MCF 10A (cell line): ENCODE measurements at regions not wholly inside any gene's neighbourhood (a gene's known extent, or its start where the extent isn't known, plus 50 kb on each side); places are given as distances from the start of the nearest gene placed in this dataset.

ENCODE experiments used
- BruUV-seq: library from RNA; stranded (reverse); fragments of 400-500 nt; replicated peaks from 2 replicates; lab custom pipeline; 2021; lab: Mats Ljungman, UMichigan
- CTCF ChIA-PET: fragments of 300-600 bp; sonication (Branson Sonifier 250); formaldehyde crosslinking; extraction: SDS; loops from one replicate; lab custom pipeline; 2021; ENCODE audit warnings: antibody characterized with exemption, inconsistent platforms; lab: Yijun Ruan, JAX
- POLR2A ChIA-PET: fragments of 300-600, 350-650 bp; sonication (Branson Sonifier 250); formaldehyde crosslinking; extraction: SDS; loops from one replicate; lab custom pipeline; 2020; ENCODE audit warnings: antibody characterized with exemption, inconsistent platforms; lab: Yijun Ruan, JAX
- DNase-seq: peaks from one replicate; pipeline ENCODE4 v3.0.0-alpha.2; 2018; ENCODE audit not compliant: unreplicated experiment
- H3K27ac Mint-ChIP-seq: one replicate; pipeline ENCODE4 v1.8.0; 2022; ENCODE audit warnings: mild to moderate bottlenecking, low read depth, mixed read lengths; ENCODE audit not compliant: unreplicated experiment
- H3K27me3 Mint-ChIP-seq: one replicate; pipeline ENCODE4 v1.8.0; 2022; ENCODE audit warnings: mixed read lengths; ENCODE audit not compliant: insufficient read depth, unreplicated experiment
- H3K36me3 Mint-ChIP-seq: one replicate; pipeline ENCODE4 v1.8.0; 2022; ENCODE audit warnings: mild to moderate bottlenecking, moderate library complexity, mixed read lengths; ENCODE audit not compliant: insufficient read depth, unreplicated experiment
- H3K4me1 Mint-ChIP-seq: one replicate; pipeline ENCODE4 v1.8.0; 2022; ENCODE audit warnings: mixed read lengths; ENCODE audit not compliant: insufficient read depth, unreplicated experiment
- H3K4me3 Mint-ChIP-seq: one replicate; pipeline ENCODE4 v1.8.0; 2022; ENCODE audit warnings: mild to moderate bottlenecking, moderate library complexity, mixed read lengths; ENCODE audit not compliant: unreplicated experiment
- H3K9me3 Mint-ChIP-seq: one replicate; pipeline ENCODE4 v1.8.0; 2022; ENCODE audit warnings: mixed read lengths; ENCODE audit not compliant: unreplicated experiment
- intact Hi-C: fragments of 100-400 bp; cut with micrococcal nuclease; formaldehyde crosslinking; loops from 2 replicates; pipeline ENCODE4 v1.14.1; 2022
- TF ChIP-seq, protein P1 (sequence below): fragments of 200-600 bp; IDR thresholded peaks from one replicate; pipeline ENCODE4 v1.8.0; 2022; ENCODE audit warnings: antibody characterized with exemption, mild to moderate bottlenecking; ENCODE audit not compliant: unreplicated experiment

DNA sequence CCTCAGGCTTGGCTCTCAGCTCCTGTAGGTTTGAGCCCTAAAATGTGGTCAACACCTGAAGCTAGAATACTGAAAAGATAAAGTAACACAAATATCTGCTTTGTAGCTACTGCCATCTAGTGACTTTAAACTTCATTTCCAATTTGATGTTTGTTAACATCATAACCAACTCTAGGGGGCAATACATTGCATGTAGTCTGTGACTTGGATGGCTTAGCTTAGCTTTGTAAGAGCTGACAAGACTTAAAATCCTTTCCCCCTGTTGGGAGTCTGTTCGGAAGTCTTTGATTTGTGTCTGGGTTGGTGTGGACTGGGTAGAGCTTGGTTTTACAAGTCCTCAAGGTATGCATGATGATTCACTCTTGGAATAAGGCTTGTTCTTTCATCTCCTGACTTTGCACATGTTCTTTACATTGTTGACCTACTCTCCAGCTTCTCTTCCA, 51.7 kb downstream of the SCN11A start:
- POLR2A ChIA-PET, result interaction anchor here (1.5 kb wide), 1 partner anchor 478 kb away, joined by 5 read pairs; no protein-coding TSS in a partner anchor
- no TSS peak for BruUV-seq
- no peak overlapping the region for H3K4me3 Mint-ChIP-seq
- CTCF ChIA-PET, result interaction anchor here (0.6 to 8.9 kb wide), 59 partner anchors 9 to 1721 kb away, joined by 3 to 170 read pairs (median 4); partner anchors contain the start of gene EXOG
- peak; percentile 55 for DNase-seq
- H3K9me3 Mint-ChIP-seq, result no peaks in the 10 kb centered on the region
- H3K27me3 Mint-ChIP-seq, result peaks cover 48% of the 10 kb centered on the region
- TF ChIP-seq, protein P1, sequence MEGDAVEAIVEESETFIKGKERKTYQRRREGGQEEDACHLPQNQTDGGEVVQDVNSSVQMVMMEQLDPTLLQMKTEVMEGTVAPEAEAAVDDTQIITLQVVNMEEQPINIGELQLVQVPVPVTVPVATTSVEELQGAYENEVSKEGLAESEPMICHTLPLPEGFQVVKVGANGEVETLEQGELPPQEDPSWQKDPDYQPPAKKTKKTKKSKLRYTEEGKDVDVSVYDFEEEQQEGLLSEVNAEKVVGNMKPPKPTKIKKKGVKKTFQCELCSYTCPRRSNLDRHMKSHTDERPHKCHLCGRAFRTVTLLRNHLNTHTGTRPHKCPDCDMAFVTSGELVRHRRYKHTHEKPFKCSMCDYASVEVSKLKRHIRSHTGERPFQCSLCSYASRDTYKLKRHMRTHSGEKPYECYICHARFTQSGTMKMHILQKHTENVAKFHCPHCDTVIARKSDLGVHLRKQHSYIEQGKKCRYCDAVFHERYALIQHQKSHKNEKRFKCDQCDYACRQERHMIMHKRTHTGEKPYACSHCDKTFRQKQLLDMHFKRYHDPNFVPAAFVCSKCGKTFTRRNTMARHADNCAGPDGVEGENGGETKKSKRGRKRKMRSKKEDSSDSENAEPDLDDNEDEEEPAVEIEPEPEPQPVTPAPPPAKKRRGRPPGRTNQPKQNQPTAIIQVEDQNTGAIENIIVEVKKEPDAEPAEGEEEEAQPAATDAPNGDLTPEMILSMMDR, result peak; percentile 78
- no peak overlapping the region for H3K27ac Mint-ChIP-seq
- no peaks in the 10 kb centered on the region for H3K36me3 Mint-ChIP-seq
- intact Hi-C loops, result loop anchor here (1.0 to 10.0 kb wide), 5 partner anchors 31 to 479 kb away; no protein-coding TSS in a partner anchor
- peaks cover 6% of the 10 kb centered on the region for H3K4me1 Mint-ChIP-seq

DNA sequence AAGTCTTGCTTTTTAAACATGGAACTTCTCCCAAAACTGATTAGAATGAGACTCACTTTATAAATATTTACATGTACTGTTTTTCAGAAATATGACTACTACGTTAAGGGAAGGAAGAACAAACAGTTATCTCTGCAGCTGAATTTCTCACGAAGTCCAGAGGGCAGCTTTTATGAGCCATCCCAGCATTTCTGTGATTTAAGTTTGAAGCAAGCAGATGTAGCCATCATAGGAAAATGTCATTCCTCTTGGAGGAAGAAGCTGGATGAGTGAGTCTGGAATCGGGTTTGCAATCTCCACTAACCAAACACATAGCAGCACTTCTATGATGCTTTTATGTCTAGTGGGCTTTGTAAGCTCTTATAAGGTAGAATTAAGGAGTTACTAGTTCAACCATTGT, 53.7 kb downstream of the SCN11A start:
- intact Hi-C loops, result no loop called here
- TF ChIP-seq, protein P1, result no peak
- Mint-ChIP-seq H3K27me3 (peaks cover 32% of the 10 kb centered on the region), H3K4me3 (no peak overlapping the region), H3K4me1 (peaks cover 6% of the 10 kb centered on the region), H3K27ac (no peak overlapping the region), H3K36me3 (no peaks in the 10 kb centered on the region), H3K9me3 (no peaks in the 10 kb centered on the region)
- CTCF ChIA-PET, result interaction anchor here (0.7 to 8.9 kb wide), 2 partner anchors 20 to 476 kb away, joined by 3 to 170 read pairs; no protein-coding TSS in a partner anchor
- DNase-seq, result no peak
- POLR2A ChIA-PET, result interaction anchor here (0.5 kb wide), 1 partner anchor 268 kb away, joined by 4 read pairs; no protein-coding TSS in a partner anchor
- no TSS peak for BruUV-seq

DNA sequence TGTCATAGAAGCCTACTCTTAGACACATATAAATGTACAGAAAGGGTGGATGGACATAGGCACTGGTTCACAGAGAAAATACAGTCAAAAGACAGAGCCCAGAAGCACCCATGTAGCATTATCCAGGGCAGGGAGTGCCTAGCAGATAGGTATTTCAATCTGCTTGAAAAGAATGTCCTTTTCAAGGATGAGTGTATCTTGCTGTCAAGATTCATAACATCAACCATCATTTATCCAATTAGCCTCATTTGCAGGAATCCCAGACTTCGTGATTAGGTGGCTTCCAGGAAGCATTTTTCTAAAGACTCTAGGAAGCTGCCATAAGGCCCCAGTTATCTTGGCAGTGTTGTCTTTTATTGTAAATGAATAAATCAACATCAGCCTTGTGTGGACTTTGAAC, 55.6 kb downstream of the SCN11A start:
- Mint-ChIP-seq H3K36me3 (no peaks in the 10 kb centered on the region), H3K4me1 (peaks cover 16% of the 10 kb centered on the region), H3K27me3 (peaks cover 21% of the 10 kb centered on the region), H3K9me3 (no peaks in the 10 kb centered on the region), H3K27ac (no peak overlapping the region), H3K4me3 (no peak overlapping the region)
- intact Hi-C loops, result no loop called here
- POLR2A ChIA-PET, result no interaction called here
- no peak for DNase-seq
- no TSS peak for BruUV-seq
- CTCF ChIA-PET, result interaction anchor here (5.5 kb wide), 1 partner anchor 476 kb away, joined by 25 read pairs; no protein-coding TSS in a partner anchor
- TF ChIP-seq, protein P1, result no peak

DNA sequence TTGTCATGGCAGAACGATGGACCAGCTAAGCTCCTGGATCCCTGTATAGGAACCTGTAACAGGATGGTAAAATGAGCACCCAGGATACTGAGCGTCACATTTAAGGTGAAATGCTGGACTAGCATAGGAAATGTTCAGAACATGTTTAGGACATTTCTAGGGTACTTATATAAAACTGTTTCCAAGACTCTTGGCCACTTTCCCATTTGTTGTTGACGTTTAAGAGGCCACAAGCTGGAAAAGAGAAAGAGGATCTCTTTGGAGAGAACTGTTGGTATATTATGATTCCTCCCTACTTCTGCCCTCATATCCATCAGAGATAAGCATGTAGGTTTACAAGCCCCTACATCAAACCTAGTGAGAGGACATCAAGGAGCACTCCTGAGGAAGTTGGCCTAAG, 57.5 kb downstream of the SCN11A start:
- DNase-seq, result no peak
- intact Hi-C loops, result no loop called here
- peaks cover 10% of the 10 kb centered on the region for H3K4me1 Mint-ChIP-seq
- H3K4me3 Mint-ChIP-seq, result no peak overlapping the region
- ChIA-PET CTCF (interaction anchor here (0.6 to 5.5 kb wide), 6 partner anchors 12 to 989 kb away, joined by 3 to 25 read pairs (median 3); no protein-coding TSS in a partner anchor), POLR2A (no interaction called here)
- H3K36me3 Mint-ChIP-seq, result no peaks in the 10 kb centered on the region
- H3K27ac Mint-ChIP-seq, result no peak overlapping the region
- TF ChIP-seq, protein P1, result no peak
- peaks cover 15% of the 10 kb centered on the region for H3K27me3 Mint-ChIP-seq
- H3K9me3 Mint-ChIP-seq, result no peaks in the 10 kb centered on the region
- BruUV-seq, result no TSS peak
